HG03354 (cell line): ENCODE measurements at regions not wholly inside any gene's neighbourhood (a gene's known extent, or its start where the extent isn't known, plus 50 kb on each side); places are given as distances from the start of the nearest gene placed in this dataset.

Experiments used
- ATAC-seq: cut with Tn5 transposase; IDR thresholded peaks from one replicate; pipeline ENCODE4 v1.9.1; 2021; ENCODE audit warnings: mild to moderate bottlenecking; ENCODE audit not compliant: unreplicated experiment, poor library complexity, severe bottlenecking

DNA sequence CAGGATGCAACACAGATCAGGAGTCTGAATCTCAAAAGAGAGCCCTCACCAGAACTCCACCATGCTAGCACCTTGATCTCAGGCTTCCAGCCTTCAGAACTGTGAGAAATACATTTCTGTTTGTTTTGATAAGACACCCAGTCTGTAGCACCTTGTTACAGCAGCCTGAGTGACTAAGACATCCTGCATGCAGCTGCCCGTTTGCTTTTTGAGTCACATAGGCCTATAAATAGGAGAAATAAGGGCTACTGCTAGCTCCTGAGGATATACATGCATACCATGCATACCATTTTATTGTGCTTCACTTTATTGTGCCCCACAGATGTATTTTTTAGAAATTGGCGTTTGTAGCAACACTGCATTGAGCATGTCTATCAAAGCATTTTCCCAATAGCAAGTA, 337.8 kb downstream of the CDH2 start:
- ATAC-seq = no peak

DNA sequence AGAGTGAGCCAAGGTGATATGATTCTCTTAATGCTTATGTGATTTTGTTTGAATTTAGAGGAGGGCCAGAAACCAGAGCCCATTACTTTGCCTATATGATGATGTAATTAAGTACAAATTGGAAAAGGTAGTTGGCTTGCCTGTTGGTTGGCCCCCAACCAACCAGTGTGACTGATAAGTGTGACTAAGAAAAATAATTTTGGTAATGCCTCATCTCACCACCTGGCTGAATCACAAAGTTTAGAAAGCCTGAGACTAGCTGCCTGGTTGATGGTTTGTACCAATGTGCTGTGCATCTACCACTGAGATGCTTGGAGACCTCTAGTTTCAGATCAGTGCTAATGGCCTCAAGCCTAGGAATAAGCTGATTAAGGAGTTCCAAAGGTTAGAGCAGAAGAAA, 338.7 kb downstream of the CDH2 start:
- no peak for ATAC-seq

DNA sequence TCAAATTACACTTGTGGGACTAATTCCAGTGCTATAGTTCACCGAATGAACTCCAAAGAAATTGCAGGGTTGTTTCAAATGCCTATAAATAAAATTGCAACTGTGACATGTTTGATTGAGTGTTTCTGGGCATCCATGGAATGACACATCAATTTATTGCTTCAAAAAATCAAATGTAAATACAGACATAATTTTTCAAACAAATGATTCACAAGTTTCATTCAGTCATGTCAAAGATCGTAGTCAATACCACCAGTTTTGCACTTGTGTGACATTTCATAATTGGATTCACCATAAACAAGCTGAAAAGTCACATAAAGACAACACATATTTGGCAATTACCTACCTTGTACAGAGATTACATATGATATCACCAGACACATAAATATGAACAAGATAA, 350.8 kb downstream of the CDH2 start:
- no peak for ATAC-seq

DNA sequence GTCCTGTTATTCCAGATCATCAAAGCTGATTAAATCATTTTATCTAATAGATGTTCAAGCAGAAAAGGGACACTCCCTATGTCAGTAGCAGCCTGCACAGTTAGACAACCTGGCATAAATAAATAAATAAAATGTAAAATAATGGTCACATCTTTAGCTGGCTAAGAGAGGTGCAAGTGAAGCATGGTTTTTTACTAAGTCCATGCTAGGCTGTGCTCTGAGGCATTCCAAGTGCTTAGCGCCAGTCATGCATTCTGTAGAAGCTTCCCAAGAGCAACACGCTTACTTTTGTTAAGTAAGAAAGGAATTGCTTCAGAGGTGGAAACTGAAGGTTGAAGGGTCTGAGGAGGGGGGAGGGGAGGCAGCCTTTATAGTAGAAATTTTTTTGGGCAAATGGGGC, 351.2 kb downstream of the CDH2 start:
- ATAC-seq = no peak

DNA sequence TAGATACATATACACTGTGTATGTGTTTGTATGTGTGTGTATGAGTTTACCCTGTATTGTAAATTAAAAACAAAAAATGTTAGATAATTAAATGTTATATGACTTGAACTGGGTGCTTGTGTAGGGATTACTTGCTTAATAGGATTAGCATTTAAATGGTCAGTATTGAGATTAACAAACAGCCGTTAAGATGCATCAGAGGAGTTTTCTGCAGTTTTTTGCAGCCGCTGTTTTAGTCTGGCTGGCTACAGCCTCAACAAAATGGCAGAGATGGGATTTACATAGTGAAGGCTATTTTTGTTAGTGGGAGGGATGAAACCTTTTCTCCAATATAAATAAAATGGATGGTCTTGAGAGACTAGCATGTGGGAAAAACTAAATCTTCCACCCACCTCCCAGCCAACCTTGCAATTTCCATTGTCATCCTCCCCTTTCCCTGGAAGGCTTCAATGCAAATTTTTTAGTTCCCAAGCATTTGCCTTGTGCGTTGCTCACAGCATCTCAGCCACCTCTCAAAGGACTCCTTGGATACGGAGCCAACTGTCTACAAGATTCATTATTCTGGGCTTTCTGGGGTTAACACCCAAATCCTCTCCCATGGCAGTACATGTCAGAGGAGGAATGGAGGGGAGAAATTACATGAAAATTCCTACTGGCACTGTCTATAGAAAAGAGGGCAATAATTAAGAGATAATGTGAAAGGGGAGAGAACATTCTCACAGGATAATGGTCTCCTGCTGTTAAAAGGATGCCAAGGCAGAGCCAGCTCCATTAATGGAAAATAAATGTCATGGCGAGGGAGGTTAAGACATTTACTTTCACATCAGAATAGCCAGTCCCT, 351.9 kb downstream of the CDH2 start:
- ATAC-seq = no peak

DNA sequence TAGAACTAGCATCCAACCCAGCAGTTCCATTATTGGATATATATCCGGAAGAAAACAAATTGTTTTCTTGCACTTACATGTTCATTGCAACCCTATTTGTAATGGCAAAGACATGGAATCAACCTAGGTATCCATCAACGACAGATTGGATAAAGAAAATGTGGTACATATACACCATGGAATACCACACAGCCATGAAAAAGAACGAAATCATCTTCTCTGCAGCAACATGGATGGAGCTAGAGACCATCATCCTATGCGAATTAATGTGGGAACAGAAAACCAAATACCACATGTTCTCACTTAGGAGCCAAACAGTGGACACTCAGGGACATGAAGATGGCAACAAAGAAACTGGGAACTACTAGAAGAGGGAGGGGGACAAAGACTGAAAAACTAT, 352.7 kb downstream of the CDH2 start:
- ATAC-seq = no peak

DNA sequence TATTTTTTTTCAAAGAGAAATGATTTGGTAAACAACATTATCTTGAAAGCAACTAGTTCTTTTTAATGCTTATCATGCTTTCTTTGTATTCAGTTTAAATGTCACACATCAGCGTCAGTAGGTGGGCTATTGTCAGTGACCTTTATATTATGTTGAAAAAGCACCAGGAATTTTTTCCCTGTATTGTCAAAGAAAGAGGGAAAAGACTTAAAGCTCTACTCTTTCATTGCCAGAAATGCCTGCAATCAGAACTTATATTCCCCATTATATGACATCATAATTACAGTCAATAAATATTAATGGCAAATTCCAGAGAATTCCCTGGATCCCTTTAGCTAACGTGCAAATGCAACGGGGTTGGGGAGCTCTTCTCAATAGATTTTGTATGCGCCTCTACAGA, 353.9 kb downstream of the CDH2 start:
- ATAC-seq = no peak

DNA sequence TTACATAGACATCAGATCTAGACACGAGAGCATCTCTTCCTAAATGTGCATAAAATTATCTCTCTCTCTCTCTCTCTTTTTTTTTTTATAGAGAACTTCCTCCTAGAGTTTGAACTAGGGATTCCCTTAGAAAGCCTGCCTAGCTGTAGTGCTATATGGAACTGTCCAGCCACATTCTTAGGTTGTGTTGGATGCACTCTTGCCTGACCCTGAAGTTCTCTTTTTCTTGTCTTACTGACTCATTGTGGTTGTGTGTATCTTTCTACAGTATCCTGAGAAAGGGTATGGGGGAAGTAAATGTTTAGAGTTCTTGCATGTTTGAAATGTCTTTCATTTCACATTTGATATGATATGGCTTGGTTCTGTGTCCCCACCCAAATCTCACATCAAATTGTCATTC, 368.2 kb downstream of the CDH2 start:
- ATAC-seq = no peak

DNA sequence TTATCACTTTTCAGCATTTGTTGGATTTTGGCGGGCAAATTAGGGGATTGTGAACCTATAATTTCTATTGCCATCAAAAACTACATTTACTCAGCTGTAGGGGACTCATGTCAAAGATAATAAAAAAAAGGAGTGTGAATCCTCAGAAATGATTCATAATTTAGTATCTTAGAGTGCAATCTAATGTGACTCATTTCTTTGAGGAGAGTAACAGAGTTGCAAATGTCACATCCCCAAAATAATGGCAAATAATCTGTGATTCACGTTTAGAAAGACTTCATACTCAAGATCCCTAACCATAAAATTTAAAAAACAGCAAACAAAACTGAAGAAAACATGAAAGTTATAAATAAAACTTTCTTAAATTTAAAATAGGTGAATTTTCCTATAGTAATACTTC, 373.0 kb downstream of the CDH2 start:
- no peak for ATAC-seq

DNA sequence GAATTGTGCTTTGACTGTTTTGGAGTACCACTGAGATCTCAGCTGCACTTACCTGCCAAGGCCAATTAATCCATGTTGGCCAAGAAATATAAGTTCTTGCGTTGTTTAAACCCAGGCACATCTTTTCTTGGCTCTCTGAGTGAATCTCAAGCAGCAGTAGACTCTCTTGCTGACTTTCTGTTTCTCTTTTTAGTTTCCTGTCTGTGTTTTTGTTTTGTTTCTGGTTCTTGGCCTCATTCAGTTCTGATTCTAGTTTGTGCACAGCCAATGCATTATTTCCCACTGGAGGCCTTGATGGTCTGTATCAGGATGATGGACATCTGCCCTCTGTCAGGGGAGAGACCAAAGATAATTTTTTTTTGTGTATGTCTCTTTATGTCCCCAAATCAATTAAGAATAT, 379.4 kb downstream of the CDH2 start:
- no peak for ATAC-seq

DNA sequence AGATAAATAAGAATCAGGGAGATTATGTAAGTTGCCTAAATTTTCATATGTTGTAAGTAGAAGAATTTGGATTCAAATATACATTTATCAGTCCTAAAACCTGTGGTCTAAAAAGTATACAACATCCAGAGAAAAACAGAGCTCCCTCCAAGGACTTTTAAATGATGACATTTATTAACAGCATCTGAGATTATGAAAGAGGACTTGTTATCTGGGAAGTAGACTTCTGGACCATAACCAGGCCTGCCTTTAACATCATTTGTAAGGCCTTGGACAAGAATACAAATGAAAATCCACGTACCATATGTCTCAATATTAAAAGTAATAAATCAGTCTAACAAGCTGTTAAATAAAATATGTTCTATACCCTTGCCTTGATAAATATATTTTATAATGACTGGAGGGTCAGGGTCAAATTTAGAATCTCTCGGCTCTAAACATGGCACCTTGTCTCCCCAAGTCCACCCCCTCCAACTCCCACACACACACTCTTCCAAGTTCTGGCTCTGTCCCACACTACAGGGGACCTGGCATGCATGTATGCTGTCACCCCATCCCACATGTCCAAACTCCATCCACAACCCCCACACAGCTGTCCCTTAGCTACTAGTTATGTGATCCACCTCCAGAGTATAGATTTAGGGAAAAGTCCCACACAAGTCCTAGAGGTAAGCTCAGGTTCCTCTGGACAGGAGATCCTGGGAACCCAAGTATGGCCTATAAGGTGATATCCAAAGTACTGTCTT, 382.6 kb downstream of the CDH2 start:
- no peak for ATAC-seq

DNA sequence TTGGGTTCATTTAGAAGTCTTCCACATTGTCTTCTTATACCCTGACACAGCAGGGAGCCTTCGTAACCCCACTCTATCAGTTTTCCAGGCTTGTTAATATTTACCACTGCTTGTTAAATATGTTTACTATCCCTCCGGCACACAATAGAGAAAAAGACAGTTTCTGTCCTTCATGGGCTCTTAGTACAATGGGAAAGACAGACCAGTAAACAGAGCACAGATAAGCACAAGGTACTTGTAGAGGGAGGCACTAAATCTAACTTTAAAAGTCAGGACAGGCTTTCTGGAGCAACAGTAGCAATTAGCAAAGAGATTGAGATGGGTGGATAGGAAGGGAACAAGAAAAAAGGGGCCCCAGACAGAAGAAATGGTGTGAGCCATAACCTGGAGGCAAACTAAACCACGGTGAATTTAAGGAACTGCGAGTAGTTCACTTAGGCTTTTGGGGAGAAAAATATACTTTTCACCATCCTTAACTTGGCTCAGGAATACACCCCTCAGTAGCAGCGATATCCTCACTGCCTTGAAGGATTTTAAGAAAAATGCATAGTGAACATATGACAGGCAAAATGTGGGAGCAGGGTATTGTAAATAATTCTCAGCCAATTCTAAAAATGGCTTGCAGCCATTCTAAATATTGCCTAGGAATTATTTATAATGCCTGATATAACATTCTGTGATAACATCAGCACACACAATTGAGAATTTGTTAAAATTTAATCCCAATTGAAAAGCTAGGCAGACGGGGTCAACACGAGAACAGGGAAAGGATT, 383.7 kb downstream of the CDH2 start:
- no peak for ATAC-seq

DNA sequence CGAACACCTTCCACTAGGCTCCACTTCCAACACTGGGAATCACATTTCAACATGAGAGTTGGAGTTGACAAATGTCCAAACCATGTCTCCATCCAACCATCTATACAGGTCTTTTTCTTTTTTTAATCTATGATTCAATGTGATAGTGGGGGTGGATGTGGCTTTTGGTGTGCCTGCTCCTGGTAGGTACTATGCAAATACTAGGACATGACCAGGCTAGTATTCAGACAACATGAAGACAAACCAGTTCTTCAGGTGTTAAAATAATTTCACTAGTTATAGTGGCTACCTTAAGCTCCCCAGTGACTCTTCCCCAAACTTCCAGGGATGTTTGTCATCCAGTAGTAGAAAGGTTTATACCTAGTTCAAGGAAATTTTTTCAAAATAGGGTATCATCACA, 387.5 kb downstream of the CDH2 start:
- ATAC-seq = no peak

DNA sequence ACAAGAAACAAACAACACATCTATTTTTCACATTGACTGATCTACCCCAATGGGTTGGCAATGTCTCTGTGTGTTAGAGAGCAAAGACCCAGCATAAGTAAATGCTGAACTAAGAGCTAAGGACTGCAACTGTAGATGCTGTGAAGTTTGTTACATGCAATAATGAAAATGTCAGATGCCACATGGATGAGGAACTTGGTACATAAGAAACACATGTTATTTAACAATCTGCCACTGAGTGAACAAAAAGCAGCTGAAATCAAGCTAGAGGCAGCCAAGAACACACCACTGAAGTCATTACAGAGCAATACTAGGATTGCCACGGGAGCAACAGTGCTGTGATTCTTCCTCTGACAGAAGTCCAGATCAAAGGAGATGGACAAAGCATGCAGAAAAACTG, 389.4 kb downstream of the CDH2 start:
- no peak for ATAC-seq

DNA sequence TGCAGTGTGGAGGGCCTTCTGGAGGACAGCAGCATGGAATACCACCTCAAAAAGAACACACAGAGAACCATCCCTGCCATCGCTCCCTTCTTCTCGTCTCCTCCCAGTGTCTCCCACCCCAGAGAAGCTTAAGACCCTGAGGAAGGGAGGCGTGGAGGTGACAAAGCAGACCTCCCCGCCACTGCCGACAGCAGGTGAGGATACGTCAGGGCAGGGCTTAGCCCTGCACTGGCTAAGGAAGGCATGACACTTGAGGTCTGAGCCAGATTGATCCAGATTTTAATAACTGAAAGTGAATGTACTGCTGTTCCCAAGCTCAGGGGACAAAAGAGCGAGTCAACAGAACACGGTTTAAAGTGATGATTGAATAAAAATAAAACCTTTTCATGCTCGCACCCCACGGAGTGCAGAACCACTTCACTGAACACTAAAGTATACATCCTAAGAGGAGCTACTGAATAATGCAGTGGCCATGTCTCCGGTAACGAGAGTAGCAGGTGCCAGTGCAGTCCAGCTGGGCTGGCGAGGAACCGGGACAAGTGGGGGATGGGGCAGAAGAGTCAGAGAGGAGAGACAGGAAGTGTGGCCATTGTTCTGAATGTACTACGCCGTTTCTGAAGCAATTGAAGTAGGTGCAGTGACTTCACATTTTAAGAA, 391.0 kb downstream of the CDH2 start:
- ATAC-seq = no peak

DNA sequence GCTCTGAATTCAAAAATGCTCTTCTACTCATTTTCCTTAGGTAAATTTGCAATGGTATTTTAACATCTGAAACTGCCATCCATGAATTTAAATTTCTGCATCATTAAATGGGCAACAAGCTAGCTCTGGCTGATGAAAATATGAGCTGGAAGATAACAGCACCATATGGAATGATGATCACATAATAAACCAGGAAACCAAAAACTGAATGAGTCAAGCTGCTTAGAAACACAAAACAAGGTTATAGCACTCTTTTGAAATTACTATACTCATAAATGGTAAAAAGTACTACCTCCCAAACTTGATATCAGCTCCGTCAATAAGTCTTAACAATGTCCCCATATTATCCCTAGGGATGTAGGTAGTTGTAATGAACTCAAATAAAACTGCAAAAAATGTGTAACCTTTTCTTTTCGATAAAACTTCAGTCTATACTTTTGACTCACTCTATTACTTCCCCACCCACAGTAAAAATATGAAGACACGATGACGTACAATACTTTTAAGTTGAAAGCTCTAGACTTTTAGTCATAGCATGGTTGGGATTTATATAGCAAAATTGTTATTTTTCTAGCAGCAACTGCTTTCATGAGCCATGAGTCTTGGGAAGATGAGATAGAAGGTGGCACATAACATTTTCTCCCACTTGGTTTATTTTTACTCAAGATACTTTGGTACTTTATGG, 396.7 kb downstream of the CDH2 start:
- no peak for ATAC-seq

DNA sequence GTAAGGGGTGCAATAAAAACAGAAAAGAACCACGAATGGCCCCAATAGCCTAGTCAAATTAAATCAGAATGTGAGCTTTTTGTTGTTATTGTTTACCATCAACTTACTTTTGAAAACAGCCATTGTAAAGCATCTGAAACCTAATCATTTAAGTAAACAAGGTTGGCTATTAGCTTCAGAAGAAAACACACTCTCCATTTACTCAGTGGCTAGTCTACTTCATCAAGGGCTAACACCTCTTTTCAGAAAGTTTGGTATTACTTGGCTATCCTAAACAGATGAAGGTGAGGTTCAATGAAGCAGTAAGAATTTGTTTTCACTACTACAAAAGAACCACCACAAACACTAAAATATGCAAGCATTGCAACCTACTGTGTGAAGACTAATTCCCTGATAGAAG, 398.0 kb downstream of the CDH2 start:
- ATAC-seq = no peak

DNA sequence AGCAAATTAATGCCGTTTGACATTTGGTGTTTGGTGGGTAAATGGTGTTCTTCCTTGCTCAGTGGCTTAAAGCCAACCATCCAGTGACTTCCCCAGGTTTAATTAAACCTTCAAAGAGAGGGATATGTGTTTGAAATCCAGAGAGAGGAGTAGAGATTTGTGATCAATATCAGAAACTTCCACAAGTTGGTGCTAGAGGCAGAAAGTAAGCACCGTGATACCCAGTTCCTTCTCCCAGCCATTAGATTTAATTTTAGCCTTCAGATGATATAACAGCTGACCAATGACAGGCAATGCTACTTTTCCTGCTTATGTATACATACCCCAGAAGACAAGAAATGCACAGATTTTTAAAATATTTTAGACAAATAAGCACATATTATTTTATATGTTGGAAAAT, 398.5 kb downstream of the CDH2 start:
- no peak for ATAC-seq

DNA sequence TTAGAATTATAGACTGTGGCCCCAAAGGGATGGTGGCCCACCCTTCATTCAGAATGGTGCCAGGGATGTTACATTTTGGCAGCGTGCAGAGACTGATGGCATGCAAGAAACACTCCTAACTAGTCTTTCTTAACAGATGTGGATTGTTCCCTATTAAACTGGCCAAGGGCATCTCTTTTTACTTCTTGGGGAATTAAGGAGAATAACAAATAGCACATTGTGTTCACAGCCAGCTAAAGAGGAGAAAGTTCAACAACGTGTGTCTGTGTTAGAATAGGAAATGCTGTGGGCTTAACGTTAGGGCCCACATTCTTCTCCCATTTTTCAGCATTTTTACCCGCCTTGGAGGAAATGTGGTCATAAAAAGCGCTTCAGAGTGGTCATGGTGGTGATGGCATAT, 404.8 kb downstream of the CDH2 start:
- no peak for ATAC-seq

DNA sequence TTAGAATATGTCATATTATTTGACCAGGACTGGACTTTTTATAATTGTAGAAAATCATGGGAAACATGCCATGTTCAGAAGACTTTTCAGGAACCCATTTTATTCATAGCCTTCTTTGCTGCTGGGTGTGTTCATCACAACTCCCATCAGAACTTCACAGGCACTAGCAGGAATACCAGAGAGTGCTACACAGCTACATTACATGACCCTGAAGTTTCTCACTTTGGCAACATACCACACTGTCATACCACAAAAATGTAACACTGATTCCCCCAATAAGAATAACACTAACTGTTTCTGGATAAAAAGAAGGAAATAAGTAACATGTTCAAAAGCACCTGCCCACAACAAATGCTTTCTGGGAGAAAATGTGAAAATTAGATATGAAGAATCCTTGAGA, 405.4 kb downstream of the CDH2 start:
- no peak for ATAC-seq
